ENCODE measurements at regions not wholly inside any gene's neighbourhood (a gene's known extent, or its start where the extent isn't known, plus 50 kb on each side); places are given as distances from the start of the nearest gene placed in this dataset.

DNA sequence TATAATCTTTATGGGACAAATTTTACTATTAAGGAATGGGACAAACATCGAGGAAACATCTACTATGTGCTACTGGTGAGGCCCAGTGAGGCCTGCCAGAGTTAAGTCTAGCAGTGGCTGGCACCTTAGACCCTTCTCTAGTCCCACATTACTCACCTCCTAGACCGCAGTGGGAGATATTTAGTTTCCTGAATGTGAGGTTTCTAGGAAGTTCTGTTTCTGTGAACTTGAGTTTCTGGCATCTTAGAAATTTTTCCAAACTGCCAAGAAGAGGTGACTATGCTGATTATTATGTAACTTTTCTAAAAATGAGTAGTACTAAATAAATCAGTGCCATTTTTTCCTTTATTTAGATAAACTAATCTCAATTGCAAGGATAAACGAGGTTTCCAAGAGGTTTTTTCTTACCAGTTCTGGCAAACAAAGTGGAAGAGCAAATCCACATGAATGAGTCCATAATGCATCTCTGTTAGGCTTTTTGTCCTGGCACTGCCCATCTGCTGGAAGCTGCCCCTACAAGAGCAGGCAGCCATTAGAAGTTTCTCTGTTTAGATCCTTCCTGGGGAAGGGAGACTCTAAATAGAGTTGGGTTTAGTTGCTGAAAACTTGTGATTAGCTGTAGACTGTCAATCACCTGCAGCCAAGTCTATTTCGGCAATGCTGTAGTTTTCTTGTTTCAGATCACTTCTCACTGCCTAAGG lies 348.7 kb downstream of the MAN2A1 start:
- TF ChIP-seq, protein P1, sequence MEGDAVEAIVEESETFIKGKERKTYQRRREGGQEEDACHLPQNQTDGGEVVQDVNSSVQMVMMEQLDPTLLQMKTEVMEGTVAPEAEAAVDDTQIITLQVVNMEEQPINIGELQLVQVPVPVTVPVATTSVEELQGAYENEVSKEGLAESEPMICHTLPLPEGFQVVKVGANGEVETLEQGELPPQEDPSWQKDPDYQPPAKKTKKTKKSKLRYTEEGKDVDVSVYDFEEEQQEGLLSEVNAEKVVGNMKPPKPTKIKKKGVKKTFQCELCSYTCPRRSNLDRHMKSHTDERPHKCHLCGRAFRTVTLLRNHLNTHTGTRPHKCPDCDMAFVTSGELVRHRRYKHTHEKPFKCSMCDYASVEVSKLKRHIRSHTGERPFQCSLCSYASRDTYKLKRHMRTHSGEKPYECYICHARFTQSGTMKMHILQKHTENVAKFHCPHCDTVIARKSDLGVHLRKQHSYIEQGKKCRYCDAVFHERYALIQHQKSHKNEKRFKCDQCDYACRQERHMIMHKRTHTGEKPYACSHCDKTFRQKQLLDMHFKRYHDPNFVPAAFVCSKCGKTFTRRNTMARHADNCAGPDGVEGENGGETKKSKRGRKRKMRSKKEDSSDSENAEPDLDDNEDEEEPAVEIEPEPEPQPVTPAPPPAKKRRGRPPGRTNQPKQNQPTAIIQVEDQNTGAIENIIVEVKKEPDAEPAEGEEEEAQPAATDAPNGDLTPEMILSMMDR (conservative IDR thresholded peaks at IDR 0.05; ENCODE audit: low read length) = no peak
- TF ChIP-seq EZH2phosphoT487 (IDR thresholded peaks at IDR 0.05; ENCODE audit: borderline replicate concordance, low read depth, low read length) = no peak
